ENCODE measurements at regions not wholly inside any gene's neighbourhood (a gene's known extent, or its start where the extent isn't known, plus 50 kb on each side); places are given as distances from the start of the nearest gene placed in this dataset.

- TF ChIP-seq CTCF (IDR thresholded peaks at IDR 0.05) (no peak), EZH2 (IDR thresholded peaks at IDR 0.05; ENCODE audit: borderline replicate concordance, insufficient read depth, low read depth, low read length, poor library complexity, severe bottlenecking) (no peak)
Measured at GRCh38 chr13:85738696-85739320, 60.4 kb downstream of the SLITRK6 start.

Data from B cell (primary cell).